Ureter (tissue), 1 donor: ENCODE measurements at regions not wholly inside any gene's neighbourhood (a gene's known extent, or its start where the extent isn't known, plus 50 kb on each side); places are given as distances from the start of the nearest gene placed in this dataset.
"Not testable (repeated sequence)": the region's sequence is repeated elsewhere in the genome, so short reads cannot be mapped to it uniquely, and the experiment has no call there.

Experiments used
- DNase-seq: peaks from one replicate; pipeline ENCODE4 v3.0.0-alpha.2; 2020; ENCODE audit warnings: low spot score
- donor health status: DM: yes; HTN: yes; CAD: no.

- not testable (repeated sequence) for DNase-seq
These were observed 2146.3 kb upstream of the WWC1 start for GRCh38 chr5:166145107-166145506.

DNA sequence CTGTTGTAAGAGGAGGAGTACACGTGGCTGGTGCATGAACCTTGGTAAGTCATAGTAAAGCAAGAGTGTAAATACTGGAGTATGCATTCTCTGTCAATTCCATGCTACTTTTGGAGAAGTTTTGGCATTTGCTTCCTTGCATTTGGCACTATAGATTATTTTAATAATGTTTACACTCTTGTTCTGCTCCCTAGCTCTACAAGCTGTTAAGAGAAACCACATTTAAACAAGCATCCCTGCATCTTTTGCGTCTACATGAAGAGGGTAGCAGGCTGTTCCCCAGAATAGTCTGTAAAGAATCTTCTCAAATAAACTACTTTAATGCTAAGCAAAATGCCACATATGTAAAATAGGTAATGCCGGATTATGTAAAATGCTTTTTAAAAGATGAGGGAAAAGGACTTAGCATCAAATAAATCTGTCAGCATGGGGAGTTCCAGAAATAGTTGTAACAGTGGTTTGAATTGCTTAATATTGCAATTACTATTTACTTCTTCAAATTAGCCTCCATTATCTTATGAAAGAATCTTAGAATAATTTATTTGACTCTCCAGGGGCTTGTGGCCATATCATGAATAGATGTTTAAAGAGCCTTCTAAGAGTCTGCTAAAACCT is 2127.3 kb upstream of the WWC1 start:
- no peak for DNase-seq

- DNase-seq, result no peak
These were observed 2125.8 kb upstream of the WWC1 start for GRCh38 chr5:166165596-166165995.

GRCh38 chr5:166166071-166166470 is 2125.4 kb upstream of the WWC1 start:
- no peak for DNase-seq

DNA sequence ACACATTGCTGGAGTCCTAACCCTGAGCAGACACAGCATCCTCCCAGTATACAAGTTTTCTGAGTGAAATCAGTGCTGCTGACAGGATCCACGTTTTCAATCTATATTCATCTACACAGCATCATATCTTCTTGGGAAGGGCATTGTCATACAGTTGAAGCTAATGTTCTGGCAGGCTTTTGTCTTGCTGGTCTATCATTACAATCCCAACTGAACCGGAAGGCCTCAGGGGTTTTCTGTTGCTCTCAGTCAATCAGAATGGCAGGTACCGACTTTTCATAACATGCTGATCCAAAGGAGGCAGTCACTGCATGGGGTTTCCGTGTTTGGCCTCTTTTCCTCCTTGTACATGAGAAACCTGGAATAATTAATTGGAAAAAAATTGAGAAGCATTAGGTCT is 2118.8 kb upstream of the WWC1 start:
- DNase-seq, result no peak

GRCh38 chr5:166178411-166179080 is 2112.9 kb upstream of the WWC1 start:
- no peak for DNase-seq

DNA sequence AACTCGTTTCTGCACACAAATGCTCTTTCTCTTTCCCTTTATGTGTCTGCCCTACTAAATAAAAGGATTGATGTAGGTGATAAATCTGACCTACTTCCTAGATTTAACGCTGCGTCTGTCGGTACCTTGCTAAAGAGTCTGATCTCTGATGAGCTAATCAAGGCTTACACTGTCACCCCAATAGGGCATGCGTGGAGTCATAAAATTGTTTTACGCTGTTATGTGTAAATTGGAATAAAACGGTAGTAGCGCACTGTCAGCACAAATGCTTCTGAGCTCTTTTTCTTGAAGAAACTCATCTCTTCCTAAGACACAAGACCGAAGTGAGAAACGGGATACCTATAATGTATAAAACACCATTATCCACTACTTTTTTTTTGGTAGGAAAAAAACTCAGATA is 2106.3 kb upstream of the WWC1 start:
- DNase-seq, result no peak

GRCh38 chr5:166188501-166189325 is 2102.7 kb upstream of the WWC1 start:
- DNase-seq, result no peak

- no peak for DNase-seq
These were observed 2098.7 kb upstream of the WWC1 start for GRCh38 chr5:166192696-166193095.

DNA sequence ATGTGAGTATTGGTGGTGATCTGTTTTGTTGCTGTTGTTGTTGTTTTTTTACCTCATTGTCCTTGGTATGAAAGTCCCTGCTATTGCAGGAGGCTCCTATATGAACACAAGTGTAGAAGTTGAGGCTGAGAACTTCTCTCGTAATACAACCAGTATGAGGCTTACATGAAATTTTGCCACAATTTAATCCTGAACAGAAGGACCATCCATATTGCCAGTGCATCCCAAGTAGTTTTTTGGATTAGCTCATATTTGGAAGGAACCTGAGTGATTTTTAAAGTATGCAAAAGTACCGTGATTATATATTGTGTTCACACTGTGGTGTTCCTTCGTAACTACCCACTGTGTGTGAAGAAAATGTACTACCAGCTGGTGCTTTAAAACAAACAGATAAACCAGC is 2095.5 kb upstream of the WWC1 start:
- DNase-seq, result no peak

- DNase-seq, result no peak
These were observed 2090.9 kb upstream of the WWC1 start for GRCh38 chr5:166200532-166200931.

DNA sequence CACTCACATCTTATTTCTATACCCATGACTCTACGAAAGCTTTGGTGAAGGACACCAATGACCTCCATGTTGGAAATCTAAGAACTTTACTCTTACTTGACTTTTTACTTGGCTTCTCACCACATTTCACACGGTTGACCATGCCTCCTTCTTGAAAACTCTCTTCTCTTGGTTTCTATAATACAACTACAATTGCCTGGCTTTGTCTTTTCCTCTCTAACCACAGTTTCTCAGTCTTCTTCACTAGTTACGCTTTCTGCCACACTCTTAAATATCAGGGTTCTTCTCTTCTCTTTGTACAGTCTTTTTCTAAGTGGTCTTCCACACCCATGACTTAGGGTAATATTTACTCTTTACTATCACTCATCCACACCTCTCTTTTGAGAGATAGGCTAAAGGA is 2079.8 kb upstream of the WWC1 start:
- no peak for DNase-seq

- DNase-seq, result no peak
These were observed 2055.1 kb upstream of the WWC1 start for GRCh38 chr5:166236327-166236726.

GRCh38 chr5:166240705-166241104 is 2050.7 kb upstream of the WWC1 start:
- no peak for DNase-seq

DNA sequence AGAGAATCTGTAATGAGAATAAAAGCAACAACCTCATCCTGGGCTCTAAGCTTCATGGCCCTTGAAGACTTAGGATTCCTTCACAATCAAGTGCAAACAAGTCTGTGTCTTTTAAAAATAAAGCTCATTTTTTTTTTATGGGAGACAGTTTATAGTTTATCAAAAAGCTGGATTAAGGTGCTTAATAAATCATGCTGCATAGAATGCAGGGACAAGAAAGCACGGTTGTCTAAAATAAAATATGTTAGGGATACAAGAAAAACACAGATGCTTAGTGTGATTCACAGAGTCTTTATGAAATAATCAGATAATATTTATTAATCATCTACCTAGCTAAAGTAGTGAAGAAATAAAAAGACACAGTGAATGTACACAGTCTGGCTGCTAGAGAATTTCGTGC is 2045.9 kb upstream of the WWC1 start:
- DNase-seq, result no peak

GRCh38 chr5:166251786-166252185 is 2039.7 kb upstream of the WWC1 start:
- DNase-seq, result no peak

DNA sequence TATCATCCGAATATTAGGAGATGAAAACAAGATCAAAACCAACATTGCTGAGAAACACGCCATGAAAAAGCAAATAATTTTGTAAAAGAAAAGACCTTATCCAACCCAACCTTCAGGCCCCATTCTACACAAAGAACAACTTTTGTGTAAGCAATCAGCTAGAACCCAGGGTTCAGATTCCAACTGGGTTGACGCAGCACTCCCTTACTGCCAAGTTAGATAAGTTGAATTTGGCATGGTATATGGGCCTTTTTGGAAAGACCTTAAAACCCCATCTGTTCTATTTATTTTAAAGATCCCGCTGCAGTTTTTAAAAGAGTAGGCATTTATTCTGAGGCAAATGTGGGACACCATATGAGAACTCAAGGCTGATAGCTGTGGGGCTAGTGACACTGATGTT is 2033.8 kb upstream of the WWC1 start:
- DNase-seq, result no peak

- no peak for DNase-seq
These were observed 2029.0 kb upstream of the WWC1 start for GRCh38 chr5:166262395-166262794.

- no peak for DNase-seq
These were observed 2023.5 kb upstream of the WWC1 start for GRCh38 chr5:166267907-166268306.

- DNase-seq, result no peak
These were observed 2020.7 kb upstream of the WWC1 start for GRCh38 chr5:166270712-166271111.

- DNase-seq, result no peak
These were observed 2015.4 kb upstream of the WWC1 start for GRCh38 chr5:166276006-166276405.

- DNase-seq, result no peak
These were observed 2011.6 kb upstream of the WWC1 start for GRCh38 chr5:166279828-166280227.

GRCh38 chr5:166281433-166281832 is 2010.0 kb upstream of the WWC1 start:
- no peak for DNase-seq
